IMR-90 (cell line): ENCODE measurements at regions not wholly inside any gene's neighbourhood (a gene's known extent, or its start where the extent isn't known, plus 50 kb on each side); places are given as distances from the start of the nearest gene placed in this dataset.
A peak's percentile ranks its signal among the peaks of the same experiment; 100 is the strongest.
"Not testable (repeated sequence)": the region's sequence is repeated elsewhere in the genome, so short reads cannot be mapped to it uniquely, and the experiment has no call there.

Source experiments
- ATAC-seq: fragments of 200-7000 bp; cut with Tn5 transposase; 2 replicates; pipeline ENCODE4 v1.9.1; 2020; ENCODE audit warnings: low read depth, mild to moderate bottlenecking, moderate library complexity
- BruUV-seq: library from RNA; stranded (reverse); fragments of 400-500 nt; replicated peaks from 2 replicates; lab custom pipeline; 2021; lab: Mats Ljungman, UMichigan
- CTCF ChIA-PET: fragments of 300-600 bp; formaldehyde crosslinking; extraction: SDS; loops from one replicate; lab custom pipeline; 2021; ENCODE audit warnings: antibody characterized with exemption; lab: Yijun Ruan, JAX
- POLR2A ChIA-PET: fragments of 300-600 bp; sonication (Branson Sonifier 250); formaldehyde crosslinking; loops from one replicate; lab custom pipeline; 2022; ENCODE audit warnings: antibody characterized with exemption; ENCODE audit not compliant: unreplicated experiment; lab: Charles Lee
- DNase-seq: peaks from one replicate; pipeline ENCODE4 v3.0.0; 2013
- H2AFZ ChIP-seq: replicated peaks from 2 replicates; pipeline ENCODE3; 2013; ENCODE audit warnings: low read length, mild to moderate bottlenecking; ENCODE audit not compliant: poor library complexity
- H2AK5ac ChIP-seq: 2 replicates; pipeline ENCODE4 v1.6.1; 2013; ENCODE audit warnings: low read depth, low read length, inconsistent platforms
- H2AK9ac ChIP-seq: replicated peaks from 2 replicates; pipeline ENCODE3; 2013; ENCODE audit warnings: mild to moderate bottlenecking, low read depth, low read length, moderate library complexity; ENCODE audit not compliant: poor library complexity
- H2BK120ac ChIP-seq: 2 replicates; pipeline ENCODE4 v1.6.1; 2013; ENCODE audit warnings: low read depth, low read length, inconsistent platforms
- H2BK15ac ChIP-seq: 3 replicates; pipeline ENCODE4 v1.6.1; 2013; ENCODE audit warnings: low read depth, low read length, inconsistent platforms
- H2BK20ac ChIP-seq: 2 replicates; pipeline ENCODE4 v1.6.1; 2013; ENCODE audit warnings: low read depth, mild to moderate bottlenecking, inconsistent platforms, low read length, moderate library complexity
- H2BK5ac ChIP-seq: 2 replicates; pipeline ENCODE4 v1.6.1; 2013; ENCODE audit warnings: mild to moderate bottlenecking, low read depth, low read length, inconsistent platforms; ENCODE audit not compliant: poor library complexity, severe bottlenecking
- H3K14ac ChIP-seq: replicated peaks from 2 replicates; pipeline ENCODE4 v1.6.1; 2013; ENCODE audit warnings: low read depth, low read length, inconsistent platforms
- H3K18ac ChIP-seq: 2 replicates; pipeline ENCODE4 v1.6.1; 2013; ENCODE audit warnings: low read depth, low read length, control low read depth
- H3K23ac ChIP-seq: 2 replicates; pipeline ENCODE4 v1.6.1; 2013; ENCODE audit warnings: low read depth, low read length, inconsistent platforms
- H3K27ac ChIP-seq: 2 replicates; pipeline ENCODE4 v1.5.1; 2013; ENCODE audit warnings: mild to moderate bottlenecking, control low read depth, low read length; ENCODE audit not compliant: insufficient read depth
- H3K27me3 ChIP-seq: 2 replicates; pipeline ENCODE4 v1.6.1; 2013; ENCODE audit warnings: low read length; ENCODE audit not compliant: control insufficient read depth, insufficient read depth
- H3K36me3 ChIP-seq: 2 replicates; pipeline ENCODE4 v1.6.1; 2013; ENCODE audit warnings: low read length, mixed read lengths; ENCODE audit not compliant: control insufficient read depth, insufficient read depth
- H3K4ac ChIP-seq: 2 replicates; pipeline ENCODE4 v1.6.1; 2013; ENCODE audit warnings: low read depth, low read length, inconsistent platforms
- H3K4me1 ChIP-seq: 2 replicates; pipeline ENCODE4 v1.6.1; 2013; ENCODE audit warnings: low read length, mixed read lengths; ENCODE audit not compliant: control insufficient read depth, insufficient read depth
- H3K4me2 ChIP-seq: 2 replicates; pipeline ENCODE4 v1.6.1; 2013; ENCODE audit warnings: low read depth, mild to moderate bottlenecking, control low read depth, low read length, moderate library complexity
- H3K4me3 ChIP-seq: 2 replicates; pipeline ENCODE4 v1.5.1; 2013; ENCODE audit warnings: low read depth, mild to moderate bottlenecking, control low read depth, low read length, moderate library complexity; ENCODE audit not compliant: insufficient read depth
- H3K56ac ChIP-seq: 2 replicates; pipeline ENCODE4 v1.6.1; 2013; ENCODE audit warnings: low read length, inconsistent platforms; ENCODE audit not compliant: insufficient read depth; ENCODE audit errors: extremely low read depth
- H3K79me1 ChIP-seq, 2 experiments: 2 replicates each; pipeline ENCODE4 v1.6.1; 2013; ENCODE audit warnings: low read length in 2 of 2, inconsistent platforms in 1 of 2, low read depth in 1 of 2
- H3K9ac ChIP-seq: 2 replicates; pipeline ENCODE4 v1.6.1; 2013; ENCODE audit warnings: low read depth, low read length, control low read depth
- H3K9me1 ChIP-seq: 2 replicates; pipeline ENCODE4 v1.6.1; 2013; ENCODE audit warnings: low read length, inconsistent platforms; ENCODE audit not compliant: insufficient read depth
- H3K9me3 ChIP-seq: 2 replicates; pipeline ENCODE4 v1.6.1; 2013; ENCODE audit warnings: low read length; ENCODE audit not compliant: control insufficient read depth, insufficient read depth
- H4K20me1 ChIP-seq: 2 replicates; pipeline ENCODE4 v1.6.1; 2013; ENCODE audit warnings: low read length, inconsistent platforms; ENCODE audit not compliant: insufficient read depth
- H4K5ac ChIP-seq: 2 replicates; pipeline ENCODE4 v1.6.1; 2013; ENCODE audit warnings: mild to moderate bottlenecking, low read depth, low read length, control low read depth
- H4K8ac ChIP-seq, 2 experiments: 2 replicates each; pipeline ENCODE4 v1.6.1; 2013; ENCODE audit warnings: low read depth in 2 of 2, low read length in 2 of 2, control low read depth in 1 of 2, inconsistent platforms in 1 of 2
- H4K91ac ChIP-seq: 2 replicates; pipeline ENCODE4 v1.6.1; 2013; ENCODE audit warnings: low read depth, low read length, inconsistent platforms; ENCODE audit not compliant: insufficient read depth
- CEBPB ChIP-seq: IDR thresholded peaks from 2 replicates; pipeline ENCODE4 v1.6.1; 2012; ENCODE audit warnings: low read depth, low read length, improper control_type of control experiment
- WGBS, 2 experiments: methylation state at CpG; one replicate each; pipeline versions ENCODE4 v1.1.5 to v1.1.7; 2013; ENCODE audit warnings: missing lambda C conversion rate in 2 of 2; ENCODE audit not compliant: insufficient read length in 1 of 2; ENCODE audit errors: extremely low coverage in 2 of 2; 5-methylcytosine and 5-hydroxymethylcytosine counted together
- dilution Hi-C: fragments of 300-500 bp; cut with HindIII; formaldehyde crosslinking; loops from one replicate; pipeline ENCODE4 v1.14.3; 2018; ENCODE audit warnings: low sequenced_read_pairs; ENCODE audit not compliant: unreplicated experiment
- in situ Hi-C: fragments of 300-500 bp; cut with MboI; formaldehyde crosslinking; loops from 3 replicates; pipeline ENCODE4 v1.14.3; 2019; ENCODE audit warnings: low sequenced_read_pairs, inconsistent platforms, mixed read lengths
- intact Hi-C: fragments of 100-400 bp; cut with micrococcal nuclease; formaldehyde crosslinking; loops from 2 replicates; pipeline ENCODE4 v1.10.0; 2022

DNA sequence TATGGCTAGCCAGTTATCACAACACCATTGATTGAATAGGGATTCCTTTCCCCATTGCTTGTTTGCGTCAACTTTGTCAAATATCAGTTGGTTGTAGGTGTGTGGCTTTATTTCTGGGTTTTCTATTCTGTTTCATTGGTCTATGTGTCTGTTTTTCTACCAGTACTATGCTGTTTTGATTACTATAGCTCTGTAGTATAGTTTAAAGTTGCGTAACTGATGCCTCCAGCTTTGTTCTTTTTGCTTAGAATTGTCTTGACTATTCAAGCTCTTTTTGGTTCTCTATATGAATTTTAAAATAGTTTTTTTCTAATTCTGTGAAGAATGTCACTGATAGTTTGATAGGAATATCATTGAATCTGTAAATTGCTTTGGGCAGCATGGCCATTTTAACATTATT lies 194.9 kb upstream of the FN1 start:
- H3K79me1 ChIP-seq = not testable (repeated sequence)
- no CpG with 5 or more reads among the region's 2 CpGs for WGBS, 2 experiments

More for the DNA sequence above, 194.9 kb upstream of the FN1 start:
- H2AK9ac ChIP-seq, intact Hi-C loops, in situ Hi-C loops, H2AK5ac ChIP-seq, H3K4me1 ChIP-seq, H3K27ac ChIP-seq, H3K4ac ChIP-seq, H3K56ac ChIP-seq, H2AFZ ChIP-seq, H2BK5ac ChIP-seq, H3K36me3 ChIP-seq, H4K8ac ChIP-seq, POLR2A ChIA-PET, H4K91ac ChIP-seq, H3K9ac ChIP-seq, H2BK20ac ChIP-seq, H4K20me1 ChIP-seq, H2BK15ac ChIP-seq, H3K23ac ChIP-seq, dilution Hi-C loops, H3K9me1 ChIP-seq, H3K4me2 ChIP-seq, H3K18ac ChIP-seq, DNase-seq, H3K27me3 ChIP-seq, H2BK120ac ChIP-seq, H4K5ac ChIP-seq, H3K9me3 ChIP-seq, H3K4me3 ChIP-seq, BruUV-seq, H3K14ac ChIP-seq, ATAC-seq: not testable (repeated sequence)
- CTCF ChIA-PET = interaction anchor here (0.6 kb wide), 1 partner anchor 175 kb away, joined by 3 read pairs; no protein-coding TSS in a partner anchor
- TF ChIP-seq CEBPB = peak; percentile 55
